ENCODE measurements at regions not wholly inside any gene's neighbourhood (a gene's known extent, or its start where the extent isn't known, plus 50 kb on each side); places are given as distances from the start of the nearest gene placed in this dataset.

GRCh38 chr18:73087282-73087977 is 219.6 kb upstream of the NETO1 start:
- H3K27me3 ChIP-seq (replicated peaks; ENCODE audit: insufficient read depth, low read depth, low read length, poor library complexity) = no peaks in the 10 kb centered on the region
- H3K4me1 ChIP-seq (ENCODE audit: insufficient read depth, low read length, poor library complexity, severe bottlenecking) = no peaks in the 10 kb centered on the region
- H3K36me3 ChIP-seq (ENCODE audit: insufficient read depth, low read length, poor library complexity, severe bottlenecking) = no peaks in the 10 kb centered on the region
- intact Hi-C loops (cut with micrococcal nuclease; ENCODE audit: unreplicated experiment) = no loop called here
- H3K27ac ChIP-seq (ENCODE audit: low read depth, low read length, poor library complexity, severe bottlenecking) = no peak overlapping the region
- H3K9me3 ChIP-seq (ENCODE audit: low read depth, low read length, poor library complexity, severe bottlenecking) = no peaks in the 10 kb centered on the region
- no TSS peak for BruUV-seq (replicated peaks)
- TF ChIP-seq EZH2 (IDR thresholded peaks at IDR 0.05; ENCODE audit: borderline replicate concordance, low read depth, low read length, poor library complexity, severe bottlenecking) = no peak
- POLR2A ChIA-PET (ENCODE audit: low non-redundant PET) = no interaction called here
- no peak for DNase-seq (ENCODE audit: low spot score)
- no peak overlapping the region for H3K4me3 ChIP-seq (ENCODE audit: low read depth, low read length, poor library complexity, severe bottlenecking)
- CTCF ChIA-PET = no interaction called here

- no peak for TF ChIP-seq EZH2 (IDR thresholded peaks at IDR 0.05; ENCODE audit: borderline replicate concordance, low read depth, low read length, poor library complexity, severe bottlenecking)
- TF ChIP-seq CTCF (conservative IDR thresholded peaks at IDR 0.05; ENCODE audit: low read depth, low read length) = no peak
- H3K27me3 ChIP-seq (replicated peaks; ENCODE audit: insufficient read depth, low read depth, low read length, poor library complexity) = no peaks in the 10 kb centered on the region
- H3K4me1 ChIP-seq (ENCODE audit: insufficient read depth, low read length, poor library complexity, severe bottlenecking) = no peaks in the 10 kb centered on the region
- no peak overlapping the region for H3K27ac ChIP-seq (ENCODE audit: low read depth, low read length, poor library complexity, severe bottlenecking)
- no peak overlapping the region for H3K4me3 ChIP-seq (ENCODE audit: low read depth, low read length, poor library complexity, severe bottlenecking)
- intact Hi-C loops (cut with micrococcal nuclease; ENCODE audit: unreplicated experiment) = no loop called here
- DNase-seq (ENCODE audit: low spot score) = no peak
- no TSS peak for BruUV-seq (replicated peaks)
- H3K36me3 ChIP-seq (ENCODE audit: insufficient read depth, low read length, poor library complexity, severe bottlenecking) = no peaks in the 10 kb centered on the region
- POLR2A ChIA-PET (ENCODE audit: low non-redundant PET) = no interaction called here
- H3K9me3 ChIP-seq (ENCODE audit: low read depth, low read length, poor library complexity, severe bottlenecking) = no peaks in the 10 kb centered on the region
- CTCF ChIA-PET = no interaction called here
Observed at GRCh38 chr18:73079920-73080319, 212.1 kb upstream of the NETO1 start.

- intact Hi-C loops (cut with micrococcal nuclease; ENCODE audit: unreplicated experiment) = no loop called here
- no peaks in the 10 kb centered on the region for H3K4me1 ChIP-seq (ENCODE audit: insufficient read depth, low read length, poor library complexity, severe bottlenecking)
- BruUV-seq (replicated peaks) = no TSS peak
- no peaks in the 10 kb centered on the region for H3K9me3 ChIP-seq (ENCODE audit: low read depth, low read length, poor library complexity, severe bottlenecking)
- no peak overlapping the region for H3K27ac ChIP-seq (ENCODE audit: low read depth, low read length, poor library complexity, severe bottlenecking)
- DNase-seq (ENCODE audit: low spot score) = no peak
- POLR2A ChIA-PET (ENCODE audit: low non-redundant PET) = no interaction called here
- no peaks in the 10 kb centered on the region for H3K36me3 ChIP-seq (ENCODE audit: insufficient read depth, low read length, poor library complexity, severe bottlenecking)
- TF ChIP-seq EZH2 (IDR thresholded peaks at IDR 0.05; ENCODE audit: borderline replicate concordance, low read depth, low read length, poor library complexity, severe bottlenecking) (no peak), CTCF (conservative IDR thresholded peaks at IDR 0.05; ENCODE audit: low read depth, low read length) (no peak)
- CTCF ChIA-PET = no interaction called here
- H3K27me3 ChIP-seq (replicated peaks; ENCODE audit: insufficient read depth, low read depth, low read length, poor library complexity) = no peaks in the 10 kb centered on the region
- no peak overlapping the region for H3K4me3 ChIP-seq (ENCODE audit: low read depth, low read length, poor library complexity, severe bottlenecking)
Observed at GRCh38 chr18:73060666-73061288, 193.0 kb upstream of the NETO1 start.

GRCh38 chr18:73059280-73059679 is 191.5 kb upstream of the NETO1 start:
- no peak for DNase-seq (ENCODE audit: low spot score)
- no peaks in the 10 kb centered on the region for H3K9me3 ChIP-seq (ENCODE audit: low read depth, low read length, poor library complexity, severe bottlenecking)
- no peaks in the 10 kb centered on the region for H3K36me3 ChIP-seq (ENCODE audit: insufficient read depth, low read length, poor library complexity, severe bottlenecking)
- POLR2A ChIA-PET (ENCODE audit: low non-redundant PET) = no interaction called here
- no TSS peak for BruUV-seq (replicated peaks)
- H3K27ac ChIP-seq (ENCODE audit: low read depth, low read length, poor library complexity, severe bottlenecking) = no peak overlapping the region
- no peaks in the 10 kb centered on the region for H3K27me3 ChIP-seq (replicated peaks; ENCODE audit: insufficient read depth, low read depth, low read length, poor library complexity)
- intact Hi-C loops (cut with micrococcal nuclease; ENCODE audit: unreplicated experiment) = no loop called here
- H3K4me1 ChIP-seq (ENCODE audit: insufficient read depth, low read length, poor library complexity, severe bottlenecking) = no peaks in the 10 kb centered on the region
- CTCF ChIA-PET = no interaction called here
- H3K4me3 ChIP-seq (ENCODE audit: low read depth, low read length, poor library complexity, severe bottlenecking) = no peak overlapping the region
- TF ChIP-seq CTCF (conservative IDR thresholded peaks at IDR 0.05; ENCODE audit: low read depth, low read length) (no peak), EZH2 (IDR thresholded peaks at IDR 0.05; ENCODE audit: borderline replicate concordance, low read depth, low read length, poor library complexity, severe bottlenecking) (no peak)

All from A673 (cell line).